ENCODE measurements at regions not wholly inside any gene's neighbourhood (a gene's known extent, or its start where the extent isn't known, plus 50 kb on each side); places are given as distances from the start of the nearest gene placed in this dataset.

DNA sequence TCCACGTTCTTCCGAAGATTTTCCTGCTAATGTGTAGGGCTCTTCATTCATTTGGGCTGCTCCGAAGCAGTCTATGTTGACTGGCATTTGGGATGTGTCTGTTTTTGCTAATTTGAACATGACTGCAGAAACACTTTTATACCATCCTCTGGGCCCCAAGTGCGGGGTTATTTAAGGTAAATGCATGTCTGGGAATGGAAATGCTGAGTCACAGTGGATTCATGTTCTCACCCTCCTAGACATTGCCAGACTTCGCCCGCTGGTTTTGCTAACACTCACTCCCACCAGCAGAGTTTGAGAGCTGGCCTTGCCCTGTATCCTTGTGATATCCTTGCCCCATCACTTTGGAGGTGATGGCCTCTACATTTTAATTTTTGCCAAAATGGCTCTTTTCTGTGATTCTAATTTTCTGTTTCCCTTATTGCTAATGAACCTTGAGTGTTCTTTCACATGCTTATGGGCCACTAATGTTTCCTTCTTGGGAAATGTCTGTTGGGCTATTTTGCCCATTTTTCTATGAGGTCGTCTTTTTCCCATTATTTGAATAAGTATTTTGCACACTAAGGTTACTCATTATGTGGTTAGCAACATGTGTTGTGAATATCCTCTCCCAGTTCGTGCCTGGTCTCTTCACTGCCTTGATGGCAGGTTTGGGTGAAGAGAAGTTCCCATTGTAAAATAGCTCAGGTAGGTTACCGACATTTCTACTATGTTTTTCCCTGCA is 204.1 kb downstream of the GLI2 start (continued):
- TF ChIP-seq CTCF (IDR thresholded peaks at IDR 0.05 in 2 of 3, conservative IDR thresholded peaks at IDR 0.05 in 1 of 3; ENCODE audit: borderline replicate concordance in 1 of 3, insufficient read depth in 1 of 3, low read depth in 2 of 3, low read length in 2 of 3) = no peak
- TF ChIP-seq SIN3A (IDR thresholded peaks at IDR 0.05; ENCODE audit: low read depth) = no peak
- TF ChIP-seq, protein P1, sequence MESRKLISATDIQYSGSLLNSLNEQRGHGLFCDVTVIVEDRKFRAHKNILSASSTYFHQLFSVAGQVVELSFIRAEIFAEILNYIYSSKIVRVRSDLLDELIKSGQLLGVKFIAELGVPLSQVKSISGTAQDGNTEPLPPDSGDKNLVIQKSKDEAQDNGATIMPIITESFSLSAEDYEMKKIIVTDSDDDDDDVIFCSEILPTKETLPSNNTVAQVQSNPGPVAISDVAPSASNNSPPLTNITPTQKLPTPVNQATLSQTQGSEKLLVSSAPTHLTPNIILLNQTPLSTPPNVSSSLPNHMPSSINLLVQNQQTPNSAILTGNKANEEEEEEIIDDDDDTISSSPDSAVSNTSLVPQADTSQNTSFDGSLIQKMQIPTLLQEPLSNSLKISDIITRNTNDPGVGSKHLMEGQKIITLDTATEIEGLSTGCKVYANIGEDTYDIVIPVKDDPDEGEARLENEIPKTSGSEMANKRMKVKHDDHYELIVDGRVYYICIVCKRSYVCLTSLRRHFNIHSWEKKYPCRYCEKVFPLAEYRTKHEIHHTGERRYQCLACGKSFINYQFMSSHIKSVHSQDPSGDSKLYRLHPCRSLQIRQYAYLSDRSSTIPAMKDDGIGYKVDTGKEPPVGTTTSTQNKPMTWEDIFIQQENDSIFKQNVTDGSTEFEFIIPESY (IDR thresholded peaks at IDR 0.05; ENCODE audit: extremely low read depth, insufficient replicate concordance, low read length) = no peak
- no peak for TF ChIP-seq ZFX (IDR thresholded peaks at IDR 0.05)
- no peak for TF ChIP-seq EGR1 (IDR thresholded peaks at IDR 0.05; ENCODE audit: low read depth)
- TF ChIP-seq ELF1 (IDR thresholded peaks at IDR 0.05; ENCODE audit: borderline replicate concordance, low read depth) = no peak
- no peak for TF ChIP-seq RAD21 (IDR thresholded peaks at IDR 0.05; ENCODE audit: low read depth)
- no peak for TF ChIP-seq ATF3 (IDR thresholded peaks at IDR 0.05)
- no peak for TF ChIP-seq SP1 (IDR thresholded peaks at IDR 0.05; ENCODE audit: low read depth)
- TF ChIP-seq EZH2 (IDR thresholded peaks at IDR 0.05) = no peak
- TF ChIP-seq ZNF274 (IDR thresholded peaks at IDR 0.05; ENCODE audit: low read depth, low read length) = no peak
- TF ChIP-seq POLR2AphosphoS5 (IDR thresholded peaks at IDR 0.05; ENCODE audit: low read depth, low read length) = no peak
- no peak for TF ChIP-seq SRF (IDR thresholded peaks at IDR 0.05; ENCODE audit: low read depth)
